ENCODE measurements at regions not wholly inside any gene's neighbourhood (a gene's known extent, or its start where the extent isn't known, plus 50 kb on each side); places are given as distances from the start of the nearest gene placed in this dataset.

GRCh38 chr13:40863723-40864122 lies 74.3 kb downstream of the SLC25A15 start:
- no peak for DNase-seq

DNA sequence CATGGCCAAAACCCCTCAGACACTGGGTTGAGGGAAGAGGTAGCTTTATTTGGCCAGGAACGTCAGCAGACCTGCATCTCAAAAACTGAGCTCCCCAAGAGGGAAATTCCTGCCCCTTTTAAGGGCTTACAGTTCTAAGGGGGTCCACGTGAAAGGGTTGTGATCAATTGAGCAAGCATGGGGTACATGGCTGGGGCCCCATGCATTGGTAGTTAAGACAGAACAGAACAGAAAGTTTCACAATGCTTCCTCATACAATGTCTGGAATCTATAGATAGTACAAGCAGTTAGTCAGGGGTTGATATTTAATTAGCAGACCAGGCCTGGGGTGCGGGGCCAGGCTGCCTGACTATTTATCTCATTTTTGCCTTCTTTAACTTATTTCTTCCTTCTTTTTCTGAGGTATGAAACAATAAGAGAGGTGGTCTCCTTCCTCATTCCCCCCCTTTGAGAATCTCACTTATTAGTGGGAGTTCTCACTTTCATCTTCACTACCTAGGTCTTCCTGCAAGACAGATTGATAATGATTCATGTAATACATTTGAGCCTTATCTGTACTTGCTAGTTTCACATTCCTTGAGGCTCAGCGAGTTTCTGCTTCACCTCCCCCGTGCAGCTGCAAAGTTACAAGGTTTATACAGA lies 84.8 kb downstream of the SLC25A15 start:
- DNase-seq, result peak; percentile 7

- DNase-seq, result no peak
Measured at GRCh38 chr13:40875044-40875443, 85.6 kb downstream of the SLC25A15 start.

DNA sequence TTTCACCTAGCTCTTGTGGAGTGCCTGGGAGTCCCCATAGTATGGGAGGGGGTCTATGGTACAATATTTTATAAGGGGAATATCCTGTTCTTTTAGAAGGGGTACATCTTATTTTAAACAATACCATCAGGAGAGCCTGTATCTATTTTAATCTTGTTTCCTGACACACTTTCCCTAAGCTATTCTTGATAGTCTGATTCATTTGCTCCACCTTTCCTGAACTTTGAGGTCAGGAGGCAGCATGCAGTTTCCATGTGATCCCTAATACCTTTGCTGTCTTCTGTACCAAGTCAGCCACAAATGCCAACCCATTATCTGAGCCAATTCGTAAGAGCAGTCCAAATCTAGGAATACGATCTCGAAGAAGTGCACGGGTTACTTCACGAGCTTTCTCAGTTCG lies 86.2 kb downstream of the SLC25A15 start:
- DNase-seq, result no peak

GRCh38 chr13:40876020-40876738 lies 86.8 kb downstream of the SLC25A15 start:
- no peak for DNase-seq

- no peak for DNase-seq
Measured at GRCh38 chr13:40878321-40878720, 88.9 kb downstream of the SLC25A15 start.

DNA sequence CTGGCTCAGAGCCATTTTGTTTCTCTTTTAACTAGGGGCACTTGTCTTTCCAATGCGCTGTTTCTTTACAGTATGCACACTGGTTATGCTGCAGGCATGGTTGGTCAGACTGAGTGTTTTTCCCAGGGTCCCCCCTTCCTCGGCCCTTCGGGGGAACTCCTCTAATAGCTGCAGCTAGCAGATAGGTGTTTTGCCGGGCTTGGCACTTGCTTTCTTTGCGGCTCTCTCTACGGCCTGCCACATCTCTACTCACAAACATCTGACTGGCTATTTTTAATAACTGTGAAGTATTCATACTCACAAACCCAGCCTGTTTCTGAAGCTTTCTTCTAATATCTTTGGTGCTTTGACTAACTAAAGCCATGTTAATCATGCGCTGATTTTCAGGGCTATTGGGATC lies 89.4 kb downstream of the SLC25A15 start:
- no peak for DNase-seq

All from dermis blood vessel endothelial cell (primary cell).